ENCODE measurements at regions not wholly inside any gene's neighbourhood (a gene's known extent, or its start where the extent isn't known, plus 50 kb on each side); places are given as distances from the start of the nearest gene placed in this dataset.

DNA sequence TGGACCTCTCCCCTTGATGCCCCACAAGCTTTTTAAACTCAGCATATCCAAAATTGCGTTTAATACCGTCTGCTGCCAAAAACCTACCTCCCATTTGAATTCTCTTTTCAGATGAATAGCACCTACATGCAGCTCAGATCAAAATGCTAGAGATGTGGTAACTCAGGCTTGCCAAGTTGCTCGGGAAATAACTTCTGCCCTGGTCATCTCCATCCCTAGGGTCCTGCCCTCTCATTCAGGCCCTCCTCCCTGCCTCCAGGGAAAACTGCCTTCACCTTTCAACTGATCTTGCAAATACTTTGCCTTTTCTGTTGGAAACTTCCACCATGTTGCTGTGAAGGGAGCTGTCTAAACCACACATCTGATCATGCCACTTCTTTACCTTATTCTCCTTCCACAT, 114.1 kb downstream of the SPRY1 start:
- H3K4me1 ChIP-seq (ENCODE audit: control insufficient read depth in 3 of 3, insufficient read depth in 3 of 3, low read length in 3 of 3) = peaks cover 0 to 4% (median 0%) of the 10 kb centered on the region in 3 donors
- no peak overlapping the region for H3K27ac ChIP-seq (ENCODE audit: low read depth, low read length)
- H3K36me3 ChIP-seq (ENCODE audit: control insufficient read depth in 3 of 3, insufficient read depth in 3 of 3, low read length in 3 of 3) = no peaks in the 10 kb centered on the region
- no peaks in the 10 kb centered on the region for H3K9me3 ChIP-seq (ENCODE audit: control insufficient read depth in 3 of 3, low read length in 3 of 3)
- H3K9ac ChIP-seq (ENCODE audit: low read depth in 1 of 3, low read length in 3 of 3) = no peak overlapping the region
- no peaks in the 10 kb centered on the region for H3K27me3 ChIP-seq (ENCODE audit: control insufficient read depth in 3 of 3, insufficient read depth in 3 of 3, low read length in 3 of 3)
- no peak overlapping the region for H3K4me3 ChIP-seq (ENCODE audit: low read length in 3 of 3)

DNA sequence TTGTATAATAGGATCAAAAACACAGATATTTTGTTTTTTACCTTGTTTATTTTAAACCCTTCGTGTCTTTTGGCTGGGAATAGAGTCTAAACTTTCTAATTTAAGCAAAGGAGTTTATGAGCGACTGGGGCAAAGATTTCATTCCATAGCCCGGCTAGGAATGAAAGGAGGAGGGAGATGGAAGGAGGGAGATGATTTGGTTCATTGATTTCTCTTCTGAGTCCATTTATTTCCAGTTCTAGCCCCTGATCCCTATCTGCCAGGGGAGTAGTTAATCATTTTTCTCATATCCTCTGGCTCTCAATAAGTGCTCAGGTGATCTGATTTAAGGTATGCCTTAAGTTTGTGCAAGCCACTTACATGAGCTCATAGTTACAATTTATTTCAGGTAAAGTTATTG, 120.0 kb downstream of the SPRY1 start:
- Histone ChIP-seq H3K36me3 (ENCODE audit: control insufficient read depth in 3 of 3, insufficient read depth in 3 of 3, low read length in 3 of 3) (no peaks in the 10 kb centered on the region), H3K9me3 (ENCODE audit: control insufficient read depth in 3 of 3, low read length in 3 of 3) (no peaks in the 10 kb centered on the region), H3K4me3 (ENCODE audit: low read length in 3 of 3) (no peak overlapping the region), H3K27ac (ENCODE audit: low read depth, low read length) (no peak overlapping the region), H3K4me1 (ENCODE audit: control insufficient read depth in 3 of 3, insufficient read depth in 3 of 3, low read length in 3 of 3) (no peaks in the 10 kb centered on the region), H3K27me3 (ENCODE audit: control insufficient read depth in 3 of 3, insufficient read depth in 3 of 3, low read length in 3 of 3) (no peaks in the 10 kb centered on the region), H3K9ac (ENCODE audit: low read depth in 1 of 3, low read length in 3 of 3) (no peak overlapping the region)

DNA sequence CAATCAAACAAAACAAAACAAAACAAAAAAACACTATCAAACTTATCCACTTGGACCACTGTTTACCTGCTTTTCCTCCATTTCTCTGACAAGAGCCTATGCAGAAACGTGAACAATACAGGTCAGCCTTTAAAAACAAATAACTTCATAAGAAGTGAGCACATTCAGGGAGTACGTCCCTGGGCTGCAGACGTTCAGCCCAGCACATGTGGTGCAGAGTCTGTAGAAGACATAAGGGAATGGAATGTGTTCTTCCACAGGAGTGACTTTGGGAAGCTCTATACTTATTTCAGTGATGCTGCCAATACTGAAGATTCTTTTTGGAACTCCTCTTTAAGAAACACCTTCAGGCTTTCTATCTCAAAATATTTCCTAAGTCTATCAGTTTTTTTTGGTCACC, 120.6 kb downstream of the SPRY1 start:
- Histone ChIP-seq H3K27ac (ENCODE audit: low read depth, low read length) (no peak overlapping the region), H3K9me3 (ENCODE audit: control insufficient read depth in 3 of 3, low read length in 3 of 3) (no peaks in the 10 kb centered on the region), H3K4me1 (ENCODE audit: control insufficient read depth in 3 of 3, insufficient read depth in 3 of 3, low read length in 3 of 3) (no peaks in the 10 kb centered on the region), H3K9ac (ENCODE audit: low read depth in 1 of 3, low read length in 3 of 3) (no peak overlapping the region), H3K27me3 (ENCODE audit: control insufficient read depth in 3 of 3, insufficient read depth in 3 of 3, low read length in 3 of 3) (no peaks in the 10 kb centered on the region), H3K4me3 (ENCODE audit: low read length in 3 of 3) (no peak overlapping the region), H3K36me3 (ENCODE audit: control insufficient read depth in 3 of 3, insufficient read depth in 3 of 3, low read length in 3 of 3) (no peaks in the 10 kb centered on the region)

DNA sequence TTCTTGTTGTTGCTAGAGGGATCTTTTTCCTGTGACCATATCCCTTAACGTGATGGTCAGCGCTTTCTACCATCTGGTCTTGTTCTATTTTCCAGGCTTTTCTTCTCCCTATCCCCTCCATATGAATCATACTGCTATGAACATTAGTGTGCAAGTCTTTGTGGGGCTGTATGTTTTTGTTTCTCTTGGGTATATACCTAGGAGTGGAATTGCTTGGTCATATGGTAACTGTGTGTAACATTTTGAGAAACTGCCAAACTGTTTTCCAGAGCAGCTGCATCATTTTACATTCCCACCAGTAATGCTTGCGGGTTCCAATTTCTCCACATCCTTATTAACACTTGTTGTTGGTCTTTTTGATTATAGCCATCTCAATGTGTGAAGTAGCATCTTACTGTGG, 121.4 kb downstream of the SPRY1 start:
- no peaks in the 10 kb centered on the region for H3K36me3 ChIP-seq (ENCODE audit: control insufficient read depth in 3 of 3, insufficient read depth in 3 of 3, low read length in 3 of 3)
- H3K9me3 ChIP-seq (ENCODE audit: control insufficient read depth in 3 of 3, low read length in 3 of 3) = no peaks in the 10 kb centered on the region
- no peaks in the 10 kb centered on the region for H3K4me1 ChIP-seq (ENCODE audit: control insufficient read depth in 3 of 3, insufficient read depth in 3 of 3, low read length in 3 of 3)
- H3K9ac ChIP-seq (ENCODE audit: low read depth in 1 of 3, low read length in 3 of 3) = no peak overlapping the region
- no peak overlapping the region for H3K27ac ChIP-seq (ENCODE audit: low read depth, low read length)
- no peak overlapping the region for H3K4me3 ChIP-seq (ENCODE audit: low read length in 3 of 3)
- H3K27me3 ChIP-seq (ENCODE audit: control insufficient read depth in 3 of 3, insufficient read depth in 3 of 3, low read length in 3 of 3) = no peaks in the 10 kb centered on the region

DNA sequence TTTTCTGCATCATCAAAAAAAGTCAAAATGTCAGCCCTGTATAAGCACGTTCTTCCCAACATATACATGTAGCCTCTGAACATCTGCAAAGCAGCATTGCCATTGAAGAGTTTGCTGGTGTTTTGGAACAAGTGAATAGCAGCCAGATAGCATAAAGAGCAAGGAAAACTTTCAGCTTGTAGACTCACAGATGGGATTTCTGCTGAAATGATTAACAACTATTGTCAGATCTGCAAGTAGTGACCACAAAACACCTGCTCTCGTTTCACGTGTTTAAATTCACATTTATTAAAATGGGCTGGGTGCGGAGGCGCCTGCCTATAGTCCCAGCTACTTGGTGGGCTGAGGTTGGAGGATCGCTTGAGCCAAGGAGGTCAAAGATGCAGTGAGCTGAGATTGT, 123.7 kb downstream of the SPRY1 start:
- H3K36me3 ChIP-seq (ENCODE audit: control insufficient read depth in 3 of 3, insufficient read depth in 3 of 3, low read length in 3 of 3) = no peaks in the 10 kb centered on the region
- no peak overlapping the region for H3K9ac ChIP-seq (ENCODE audit: low read depth in 1 of 3, low read length in 3 of 3)
- no peak overlapping the region for H3K27ac ChIP-seq (ENCODE audit: low read depth, low read length)
- no peaks in the 10 kb centered on the region for H3K9me3 ChIP-seq (ENCODE audit: control insufficient read depth in 3 of 3, low read length in 3 of 3)
- H3K27me3 ChIP-seq (ENCODE audit: control insufficient read depth in 3 of 3, insufficient read depth in 3 of 3, low read length in 3 of 3) = no peaks in the 10 kb centered on the region
- no peaks in the 10 kb centered on the region for H3K4me1 ChIP-seq (ENCODE audit: control insufficient read depth in 3 of 3, insufficient read depth in 3 of 3, low read length in 3 of 3)
- no peak overlapping the region for H3K4me3 ChIP-seq (ENCODE audit: low read length in 3 of 3)

DNA sequence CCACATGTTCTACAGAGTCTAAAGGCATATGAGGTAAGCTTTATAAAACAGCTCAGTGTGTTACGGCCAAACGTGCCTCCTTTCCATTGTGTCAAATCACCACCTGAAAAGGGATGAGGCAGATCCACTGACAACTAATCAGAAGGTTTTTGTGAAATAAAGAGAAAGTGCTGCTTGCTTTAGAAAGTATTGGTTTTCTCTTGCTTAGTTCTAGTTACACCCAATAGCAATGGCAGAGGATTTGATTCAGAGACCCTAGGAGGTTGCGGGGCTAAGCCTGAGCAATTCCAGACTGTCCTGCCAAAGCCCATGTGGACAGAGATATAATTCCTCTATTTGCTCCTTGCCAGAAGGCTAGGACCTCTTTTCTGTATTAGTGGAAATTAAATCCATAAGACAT, 125.5 kb downstream of the SPRY1 start:
- Histone ChIP-seq H3K27me3 (ENCODE audit: control insufficient read depth in 3 of 3, insufficient read depth in 3 of 3, low read length in 3 of 3) (no peaks in the 10 kb centered on the region), H3K27ac (ENCODE audit: low read depth, low read length) (no peak overlapping the region), H3K9ac (ENCODE audit: low read depth in 1 of 3, low read length in 3 of 3) (no peak overlapping the region), H3K4me3 (ENCODE audit: low read length in 3 of 3) (no peak overlapping the region), H3K9me3 (ENCODE audit: control insufficient read depth in 3 of 3, low read length in 3 of 3) (no peaks in the 10 kb centered on the region), H3K36me3 (ENCODE audit: control insufficient read depth in 3 of 3, insufficient read depth in 3 of 3, low read length in 3 of 3) (no peaks in the 10 kb centered on the region), H3K4me1 (ENCODE audit: control insufficient read depth in 3 of 3, insufficient read depth in 3 of 3, low read length in 3 of 3) (no peaks in the 10 kb centered on the region)

DNA sequence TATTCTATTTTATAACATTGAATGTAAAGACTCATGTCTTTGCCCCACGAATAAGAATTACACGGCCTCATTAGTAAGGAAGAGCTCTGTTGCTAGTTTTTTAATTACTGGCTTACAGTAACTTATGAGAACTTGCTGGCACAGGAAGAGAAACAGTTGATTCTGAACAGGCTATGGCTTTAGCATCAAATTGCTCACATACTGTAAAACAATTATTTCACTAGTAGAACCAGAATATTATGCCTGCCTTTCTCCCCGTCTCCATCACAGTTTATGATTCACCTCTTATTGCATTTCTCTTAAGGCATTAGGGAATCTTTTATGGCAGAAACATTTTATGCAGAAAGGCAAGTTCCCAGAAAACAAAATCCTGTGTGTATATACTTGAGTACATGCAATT, 126.1 kb downstream of the SPRY1 start:
- H3K4me3 ChIP-seq (ENCODE audit: low read length in 3 of 3) = no peak overlapping the region
- H3K27ac ChIP-seq (ENCODE audit: low read depth, low read length) = no peak overlapping the region
- H3K9me3 ChIP-seq (ENCODE audit: control insufficient read depth in 3 of 3, low read length in 3 of 3) = no peaks in the 10 kb centered on the region
- H3K4me1 ChIP-seq (ENCODE audit: control insufficient read depth in 3 of 3, insufficient read depth in 3 of 3, low read length in 3 of 3) = no peaks in the 10 kb centered on the region
- no peak overlapping the region for H3K9ac ChIP-seq (ENCODE audit: low read depth in 1 of 3, low read length in 3 of 3)
- no peaks in the 10 kb centered on the region for H3K36me3 ChIP-seq (ENCODE audit: control insufficient read depth in 3 of 3, insufficient read depth in 3 of 3, low read length in 3 of 3)
- no peaks in the 10 kb centered on the region for H3K27me3 ChIP-seq (ENCODE audit: control insufficient read depth in 3 of 3, insufficient read depth in 3 of 3, low read length in 3 of 3)

DNA sequence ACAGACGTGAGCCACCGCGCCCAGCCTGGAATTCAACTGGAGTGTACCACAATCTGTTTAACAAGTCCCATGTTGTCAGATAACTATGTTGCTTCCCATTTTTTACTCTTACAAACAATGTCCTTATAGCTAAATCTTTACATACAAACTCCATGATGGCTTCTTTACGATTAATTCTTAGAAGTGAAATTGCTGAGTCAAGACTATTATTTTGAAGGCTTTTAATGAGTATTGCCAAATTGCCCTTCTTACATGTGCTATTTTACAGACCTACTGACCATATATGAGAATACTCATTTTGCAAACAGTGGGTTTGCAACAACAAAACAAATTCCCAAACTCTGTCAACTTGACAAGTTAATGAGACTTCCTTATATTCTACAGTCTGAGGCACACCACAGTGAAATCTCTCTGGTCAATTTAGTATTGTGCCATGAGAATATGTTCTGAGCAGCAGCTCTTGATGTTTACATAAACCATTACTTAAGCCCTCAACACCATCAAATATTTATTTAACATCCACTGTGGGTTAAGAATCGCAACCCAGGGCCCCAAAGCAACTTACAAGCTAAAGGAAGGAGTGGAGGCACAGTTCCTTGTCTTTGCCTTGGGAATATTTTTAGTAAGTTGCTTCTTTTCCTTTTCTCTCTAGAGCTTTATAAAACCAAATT, 128.5 kb downstream of the SPRY1 start:
- H3K36me3 ChIP-seq (ENCODE audit: control insufficient read depth in 3 of 3, insufficient read depth in 3 of 3, low read length in 3 of 3) = no peaks in the 10 kb centered on the region

DNA sequence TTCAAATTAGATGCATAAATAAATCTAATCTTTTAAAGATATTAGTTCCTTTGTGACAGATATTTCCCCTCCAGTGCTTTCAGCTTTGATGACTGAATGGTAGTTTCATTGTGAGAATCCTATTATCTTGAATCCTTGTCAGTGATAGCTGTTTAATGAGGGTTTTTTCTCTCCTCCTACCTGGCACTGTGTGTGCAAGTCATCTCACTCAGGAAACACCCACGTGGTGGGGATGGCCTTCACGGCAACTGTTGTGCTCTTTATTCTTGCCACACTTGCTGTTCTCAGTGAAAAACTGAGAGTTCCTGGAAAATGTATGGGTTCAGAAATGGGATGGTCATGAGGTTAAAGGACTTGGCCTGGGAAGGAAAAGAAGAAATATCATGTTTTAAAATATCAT, 129.9 kb downstream of the SPRY1 start:
- no peak overlapping the region for H3K9ac ChIP-seq (ENCODE audit: low read depth in 1 of 3, low read length in 3 of 3)
- H3K27ac ChIP-seq (ENCODE audit: low read depth, low read length) = no peak overlapping the region
- no peaks in the 10 kb centered on the region for H3K27me3 ChIP-seq (ENCODE audit: control insufficient read depth in 3 of 3, insufficient read depth in 3 of 3, low read length in 3 of 3)
- no peak overlapping the region for H3K4me3 ChIP-seq (ENCODE audit: low read length in 3 of 3)
- no peaks in the 10 kb centered on the region for H3K36me3 ChIP-seq (ENCODE audit: control insufficient read depth in 3 of 3, insufficient read depth in 3 of 3, low read length in 3 of 3)
- H3K9me3 ChIP-seq (ENCODE audit: control insufficient read depth in 3 of 3, low read length in 3 of 3) = no peaks in the 10 kb centered on the region
- H3K4me1 ChIP-seq (ENCODE audit: control insufficient read depth in 3 of 3, insufficient read depth in 3 of 3, low read length in 3 of 3) = peaks cover 0 to 6% (median 0%) of the 10 kb centered on the region in 3 donors

More for the DNA sequence above, 128.5 kb downstream of the SPRY1 start:
- Histone ChIP-seq H3K4me1 (ENCODE audit: control insufficient read depth in 3 of 3, insufficient read depth in 3 of 3, low read length in 3 of 3) (peaks cover 0 to 6% (median 0%) of the 10 kb centered on the region in 3 donors), H3K9ac (ENCODE audit: low read depth in 1 of 3, low read length in 3 of 3) (no peak overlapping the region), H3K27ac (ENCODE audit: low read depth, low read length) (no peak overlapping the region), H3K4me3 (ENCODE audit: low read length in 3 of 3) (no peak overlapping the region), H3K27me3 (ENCODE audit: control insufficient read depth in 3 of 3, insufficient read depth in 3 of 3, low read length in 3 of 3) (no peaks in the 10 kb centered on the region), H3K9me3 (ENCODE audit: control insufficient read depth in 3 of 3, low read length in 3 of 3) (no peaks in the 10 kb centered on the region)

DNA sequence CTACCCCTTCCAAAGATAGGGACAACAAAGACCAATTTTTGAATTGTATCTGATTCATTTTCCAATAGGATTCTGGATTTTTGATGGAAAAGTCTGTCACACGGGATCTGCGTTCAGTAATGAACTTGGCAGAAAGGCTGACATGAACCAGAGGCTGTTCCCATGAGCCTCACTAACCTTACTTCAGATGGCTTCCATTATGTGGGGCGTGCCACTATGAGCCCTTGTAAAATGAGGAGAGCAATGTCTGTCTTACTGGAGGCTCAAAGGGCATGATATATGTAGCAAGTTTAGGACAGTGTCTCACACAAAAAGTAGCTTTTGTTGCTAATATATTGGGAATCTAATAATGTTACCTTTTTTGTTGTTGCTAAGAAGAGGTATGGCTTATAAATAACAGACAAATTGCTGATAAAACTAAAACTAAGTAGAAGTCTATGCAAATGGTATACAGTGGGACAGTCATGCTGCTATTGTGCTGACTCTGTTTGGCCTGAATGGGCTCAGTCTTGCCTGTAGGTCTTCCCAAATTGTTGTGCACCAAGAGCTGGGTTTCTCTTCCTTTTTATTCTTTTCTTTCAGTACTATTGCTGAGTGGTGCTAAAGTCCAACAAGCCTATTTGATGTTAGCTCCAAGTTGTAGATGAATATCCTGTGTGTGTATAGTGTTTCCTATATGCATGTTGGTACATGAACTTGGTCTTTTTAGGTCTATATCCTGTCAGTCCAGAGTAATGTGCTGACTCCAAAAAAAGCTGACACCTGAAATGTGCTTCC, 132.1 kb downstream of the SPRY1 start:
- Histone ChIP-seq H3K36me3 (ENCODE audit: control insufficient read depth in 3 of 3, insufficient read depth in 3 of 3, low read length in 3 of 3) (no peaks in the 10 kb centered on the region), H3K9ac (ENCODE audit: low read depth in 1 of 3, low read length in 3 of 3) (no peak overlapping the region), H3K4me1 (ENCODE audit: control insufficient read depth in 3 of 3, insufficient read depth in 3 of 3, low read length in 3 of 3) (peaks cover 0 to 6% (median 0%) of the 10 kb centered on the region in 3 donors), H3K27me3 (ENCODE audit: control insufficient read depth in 3 of 3, insufficient read depth in 3 of 3, low read length in 3 of 3) (no peaks in the 10 kb centered on the region), H3K4me3 (ENCODE audit: low read length in 3 of 3) (no peak overlapping the region), H3K9me3 (ENCODE audit: control insufficient read depth in 3 of 3, low read length in 3 of 3) (no peaks in the 10 kb centered on the region), H3K27ac (ENCODE audit: low read depth, low read length) (no peak overlapping the region)

All from skeletal muscle tissue (tissue), 3 donors.